Endothelial cell of umbilical vein (primary cell): ENCODE measurements at regions not wholly inside any gene's neighbourhood (a gene's known extent, or its start where the extent isn't known, plus 50 kb on each side); places are given as distances from the start of the nearest gene placed in this dataset.

ENCODE experiments used
- BruUV-seq: library from RNA; stranded (reverse); fragments of 400-500 nt; replicated peaks from 2 replicates; lab custom pipeline; 2021; lab: Mats Ljungman, UMichigan
- CTCF ChIA-PET: fragments of 300-600, 350-600 bp; sonication (Branson Sonifier 250); formaldehyde crosslinking; loops from one replicate; lab custom pipeline; 2021; ENCODE audit warnings: antibody characterized with exemption, inconsistent platforms; lab: Charles Lee
- POLR2A ChIA-PET: fragments of 300-600, 350-600 bp; sonication (Branson Sonifier 250); formaldehyde crosslinking; loops from one replicate; lab custom pipeline; 2021; ENCODE audit warnings: antibody characterized with exemption, inconsistent platforms; lab: Charles Lee
- DNase-seq: peaks from one replicate; pipeline ENCODE4 v3.0.0-alpha.2; 2011; ENCODE audit warnings: low read depth, low spot score
- FAIRE-seq: peaks from 2 replicates; lab custom pipeline; 2011; peaks lifted over from hg19 to GRCh38; lab: Jason Lieb, UNC
- H2AFZ ChIP-seq: 2 replicates; pipeline ENCODE4 v1.6.0; 2012; ENCODE audit warnings: low read depth, low read length, control low read depth, inconsistent platforms
- H3K27ac ChIP-seq: 2 replicates; pipeline ENCODE4 v1.5.1; 2011; ENCODE audit warnings: low read depth, mild to moderate bottlenecking, control low read depth, low read length, moderate library complexity; ENCODE audit not compliant: insufficient read depth
- H3K27me3 ChIP-seq, 2 experiments: 2 replicates each; pipeline versions ENCODE4 v1.6.0 to v1.6.1; 2011; ENCODE audit warnings: low read length in 2 of 2, mixed read lengths in 1 of 2; ENCODE audit not compliant: control insufficient read depth in 2 of 2, insufficient read depth in 2 of 2
- H3K36me3 ChIP-seq, 2 experiments: 2 replicates in 1 of 2; 3 replicates in 1 of 2; pipeline ENCODE4 v1.5.1; 2011; ENCODE audit warnings: low read length in 2 of 2, mild to moderate bottlenecking in 1 of 2, moderate library complexity in 1 of 2; ENCODE audit not compliant: control insufficient read depth in 2 of 2, insufficient read depth in 2 of 2; ENCODE audit errors: extremely low read depth in 1 of 2
- H3K4me1 ChIP-seq: 3 replicates; pipeline ENCODE4 v1.5.1; 2011; ENCODE audit warnings: mild to moderate bottlenecking, low read length; ENCODE audit not compliant: control insufficient read depth, insufficient read depth; ENCODE audit errors: extremely low read depth
- H3K4me2 ChIP-seq: 2 replicates; pipeline ENCODE4 v1.6.1; 2011; ENCODE audit warnings: low read length, control low read depth, mixed read lengths; ENCODE audit not compliant: insufficient read depth
- H3K4me3 ChIP-seq, 3 experiments: fragments of 200-600 bp in 1 of 3; sonication (generic), shearing (Covaris generic) in 1 of 3; replicated peaks in 1 of 3; 2 replicates each; pipeline ENCODE4 v1.5.1; 2011 to 2016; ENCODE audit warnings: control low read depth in 3 of 3, low read length in 3 of 3, mild to moderate bottlenecking in 2 of 3, inconsistent platforms in 1 of 3, low read depth in 1 of 3, moderate library complexity in 1 of 3; ENCODE audit not compliant: insufficient read depth in 1 of 3
- H3K79me2 ChIP-seq: 2 replicates; pipeline ENCODE4 v1.6.0; 2012; ENCODE audit warnings: low read length, inconsistent platforms; ENCODE audit not compliant: control insufficient read depth, insufficient read depth
- H3K9ac ChIP-seq: replicated peaks from 2 replicates; pipeline ENCODE3; 2011; ENCODE audit warnings: low read length, control low read depth; ENCODE audit not compliant: insufficient read depth; ENCODE audit errors: extremely low read depth
- H3K9me1 ChIP-seq: replicated peaks from 3 replicates; pipeline ENCODE4 v1.6.0; 2011; ENCODE audit warnings: mild to moderate bottlenecking, low read length; ENCODE audit not compliant: control insufficient read depth, insufficient read depth; ENCODE audit errors: extremely low read depth
- H3K9me3 ChIP-seq: replicated peaks from 2 replicates; pipeline ENCODE4 v1.5.1; 2012; ENCODE audit warnings: low read length, inconsistent platforms; ENCODE audit not compliant: control insufficient read depth, insufficient read depth
- H4K20me1 ChIP-seq: replicated peaks from 2 replicates; pipeline ENCODE3; 2011; ENCODE audit warnings: mild to moderate bottlenecking, low read length; ENCODE audit not compliant: control insufficient read depth, insufficient read depth; ENCODE audit errors: extremely low read depth
- GATA2 ChIP-seq: IDR thresholded peaks from 2 replicates; pipeline ENCODE4 v1.7.0; 2011; ENCODE audit warnings: low read depth, mild to moderate bottlenecking, moderate library complexity, mixed read lengths, low read length; ENCODE audit not compliant: insufficient read length, insufficient read depth
- JUN ChIP-seq: IDR thresholded peaks from 2 replicates; pipeline ENCODE4 v1.6.1; 2011; ENCODE audit warnings: borderline replicate concordance, low read depth; ENCODE audit not compliant: insufficient read length, insufficient read depth
- MYC ChIP-seq: IDR thresholded peaks from one replicate; pipeline ENCODE4 v1.6.1; 2011; ENCODE audit warnings: mild to moderate bottlenecking, low read depth, low read length
- POLR2A ChIP-seq: IDR thresholded peaks from 2 replicates; pipeline ENCODE4 v1.6.1; 2012; ENCODE audit warnings: low read depth, mild to moderate bottlenecking, control low read depth, low read length
- POLR2AphosphoS5 ChIP-seq: IDR thresholded peaks from 2 replicates; pipeline ENCODE4 v1.6.1; 2012; ENCODE audit warnings: low read depth, mild to moderate bottlenecking, control low read depth, low read length, moderate library complexity; ENCODE audit not compliant: insufficient read depth
- dilution Hi-C: fragments of 300-500 bp; cut with MboI; formaldehyde crosslinking; loops from one replicate; pipeline ENCODE4 v1.15.0; 2019; ENCODE audit warnings: low sequenced_read_pairs; ENCODE audit not compliant: extremely low pct_ligation_motif_present
- intact Hi-C: fragments of 100-400 bp; cut with micrococcal nuclease; formaldehyde crosslinking; loops from one replicate; pipeline ENCODE4 v1.10.0; 2022
- TF ChIP-seq, protein P1 (sequence below): IDR thresholded peaks from 2 replicates; pipeline ENCODE4 v1.6.1; 2011; ENCODE audit not compliant: insufficient read depth, insufficient read length
- TF ChIP-seq, protein P2 (sequence below), 2 donors: IDR thresholded peaks; 1 replicate in 1 of 2; 2 replicates in 1 of 2; pipeline ENCODE4 v1.5.1; 2011; ENCODE audit warnings: low read length in 2 of 2, mild to moderate bottlenecking in 2 of 2, moderate library complexity in 2 of 2, control low read depth in 1 of 2, inconsistent platforms in 1 of 2, low read depth in 1 of 2; ENCODE audit not compliant: insufficient read depth in 1 of 2; ENCODE audit errors: extremely low read depth in 1 of 2

DNA sequence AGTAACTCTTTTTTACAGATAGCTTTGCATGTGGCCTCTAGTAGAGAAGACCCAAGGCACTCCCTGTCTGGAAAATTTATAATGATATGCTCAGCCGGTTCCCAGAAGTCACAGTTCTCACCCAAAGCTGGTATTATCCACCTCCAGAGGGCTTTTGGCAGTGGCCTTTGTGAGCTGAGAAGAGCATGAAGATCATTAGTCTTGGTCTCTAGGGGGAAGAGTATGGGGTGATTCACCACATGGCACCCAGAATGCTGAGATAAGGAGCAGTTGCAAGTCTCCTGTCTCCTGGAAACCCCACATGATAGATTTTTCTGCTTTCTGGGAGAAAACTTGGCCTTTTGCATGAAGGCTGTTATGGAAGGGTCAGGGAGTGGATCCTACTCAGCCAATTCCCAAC lies 75.4 kb upstream of the PRPS1 start:
- no peaks in the 10 kb centered on the region for H3K4me1 ChIP-seq
- H3K79me2 ChIP-seq: no peaks in the 10 kb centered on the region
- no peak overlapping the region for H3K4me2 ChIP-seq
- POLR2A ChIA-PET: no interaction called here
- H3K9ac ChIP-seq: no peak overlapping the region
- H3K4me3 ChIP-seq: no peak overlapping the region
- dilution Hi-C loops (no loop called here), intact Hi-C loops (no loop called here)
- H3K9me3 ChIP-seq: no peaks in the 10 kb centered on the region
- DNase-seq: no peak
- no peak overlapping the region for H2AFZ ChIP-seq
- H3K36me3 ChIP-seq: no peaks in the 10 kb centered on the region
- H3K27me3 ChIP-seq: peaks cover 0 to 1% of the 10 kb centered on the region in 2 experiments
- no peak overlapping the region for H3K27ac ChIP-seq
- CTCF ChIA-PET: no interaction called here
- BruUV-seq: no TSS peak
- TF ChIP-seq, protein P1, sequence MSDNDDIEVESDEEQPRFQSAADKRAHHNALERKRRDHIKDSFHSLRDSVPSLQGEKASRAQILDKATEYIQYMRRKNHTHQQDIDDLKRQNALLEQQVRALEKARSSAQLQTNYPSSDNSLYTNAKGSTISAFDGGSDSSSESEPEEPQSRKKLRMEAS: no peak
- TF ChIP-seq, protein P2, sequence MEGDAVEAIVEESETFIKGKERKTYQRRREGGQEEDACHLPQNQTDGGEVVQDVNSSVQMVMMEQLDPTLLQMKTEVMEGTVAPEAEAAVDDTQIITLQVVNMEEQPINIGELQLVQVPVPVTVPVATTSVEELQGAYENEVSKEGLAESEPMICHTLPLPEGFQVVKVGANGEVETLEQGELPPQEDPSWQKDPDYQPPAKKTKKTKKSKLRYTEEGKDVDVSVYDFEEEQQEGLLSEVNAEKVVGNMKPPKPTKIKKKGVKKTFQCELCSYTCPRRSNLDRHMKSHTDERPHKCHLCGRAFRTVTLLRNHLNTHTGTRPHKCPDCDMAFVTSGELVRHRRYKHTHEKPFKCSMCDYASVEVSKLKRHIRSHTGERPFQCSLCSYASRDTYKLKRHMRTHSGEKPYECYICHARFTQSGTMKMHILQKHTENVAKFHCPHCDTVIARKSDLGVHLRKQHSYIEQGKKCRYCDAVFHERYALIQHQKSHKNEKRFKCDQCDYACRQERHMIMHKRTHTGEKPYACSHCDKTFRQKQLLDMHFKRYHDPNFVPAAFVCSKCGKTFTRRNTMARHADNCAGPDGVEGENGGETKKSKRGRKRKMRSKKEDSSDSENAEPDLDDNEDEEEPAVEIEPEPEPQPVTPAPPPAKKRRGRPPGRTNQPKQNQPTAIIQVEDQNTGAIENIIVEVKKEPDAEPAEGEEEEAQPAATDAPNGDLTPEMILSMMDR (IDR thresholded peaks at IDR 0.05; ENCODE audit: extremely low read depth in 1 of 2, insufficient read depth in 1 of 2, low read depth in 1 of 2, low read length in 2 of 2): no peak
- H3K9me1 ChIP-seq: no peaks in the 10 kb centered on the region
- FAIRE-seq: no peak
- H4K20me1 ChIP-seq: no peaks in the 10 kb centered on the region

DNA sequence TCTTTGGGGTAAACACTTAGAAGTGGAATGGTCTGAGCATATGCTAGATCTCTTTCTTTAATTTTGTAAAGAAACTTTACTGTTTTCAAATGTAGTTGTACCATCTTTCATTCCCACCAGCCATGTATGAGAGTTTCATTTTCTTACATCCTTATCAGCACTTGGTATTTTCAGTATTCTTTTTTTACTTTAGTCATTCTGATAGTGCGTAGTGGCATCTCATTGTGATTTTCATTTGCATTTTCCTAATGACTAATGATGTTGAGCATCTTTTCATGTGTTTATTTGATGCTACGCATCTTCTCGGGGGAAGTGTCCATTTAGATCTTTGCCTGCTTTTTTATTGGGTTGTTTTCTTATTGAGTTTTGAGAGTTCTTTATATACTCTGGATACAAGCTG lies 71.3 kb upstream of the PRPS1 start:
- Histone ChIP-seq H3K36me3 (no peaks in the 10 kb centered on the region), H3K79me2 (no peaks in the 10 kb centered on the region), H3K9me3 (no peaks in the 10 kb centered on the region), H3K4me2 (no peak overlapping the region), H3K9me1 (no peaks in the 10 kb centered on the region), H2AFZ (no peak overlapping the region), H3K27ac (no peak overlapping the region), H3K27me3 (no peaks in the 10 kb centered on the region), H3K9ac (no peak overlapping the region), H4K20me1 (no peaks in the 10 kb centered on the region), H3K4me3 (no peak overlapping the region), H3K4me1 (no peaks in the 10 kb centered on the region)
- dilution Hi-C loops (no loop called here), intact Hi-C loops (no loop called here)
- no TSS peak for BruUV-seq
- FAIRE-seq (no peak), DNase-seq (no peak)
- ChIA-PET CTCF (no interaction called here), POLR2A (no interaction called here)
- no peak for TF ChIP-seq POLR2AphosphoS5
- TF ChIP-seq GATA2: no peak
- TF ChIP-seq JUN: no peak
- no peak for TF ChIP-seq MYC
- TF ChIP-seq, protein P2 (IDR thresholded peaks at IDR 0.05; ENCODE audit: extremely low read depth in 1 of 2, insufficient read depth in 1 of 2, low read depth in 1 of 2, low read length in 2 of 2): no peak
- TF ChIP-seq, protein P1: no peak
- no peak for TF ChIP-seq POLR2A
